Activated CD8-positive, alpha-beta memory T cell treated with anti-CD3 and anti-CD28 coated beads for 48 hours (primary cell): ENCODE measurements at regions not wholly inside any gene's neighbourhood (a gene's known extent, or its start where the extent isn't known, plus 50 kb on each side); places are given as distances from the start of the nearest gene placed in this dataset.

Source experiments
- DNase-seq, 3 experiments: peaks; one replicate each; pipeline ENCODE4 v3.0.0-alpha.2; 2020; ENCODE audit warnings: low read depth in 2 of 3, low spot score in 2 of 3

DNA sequence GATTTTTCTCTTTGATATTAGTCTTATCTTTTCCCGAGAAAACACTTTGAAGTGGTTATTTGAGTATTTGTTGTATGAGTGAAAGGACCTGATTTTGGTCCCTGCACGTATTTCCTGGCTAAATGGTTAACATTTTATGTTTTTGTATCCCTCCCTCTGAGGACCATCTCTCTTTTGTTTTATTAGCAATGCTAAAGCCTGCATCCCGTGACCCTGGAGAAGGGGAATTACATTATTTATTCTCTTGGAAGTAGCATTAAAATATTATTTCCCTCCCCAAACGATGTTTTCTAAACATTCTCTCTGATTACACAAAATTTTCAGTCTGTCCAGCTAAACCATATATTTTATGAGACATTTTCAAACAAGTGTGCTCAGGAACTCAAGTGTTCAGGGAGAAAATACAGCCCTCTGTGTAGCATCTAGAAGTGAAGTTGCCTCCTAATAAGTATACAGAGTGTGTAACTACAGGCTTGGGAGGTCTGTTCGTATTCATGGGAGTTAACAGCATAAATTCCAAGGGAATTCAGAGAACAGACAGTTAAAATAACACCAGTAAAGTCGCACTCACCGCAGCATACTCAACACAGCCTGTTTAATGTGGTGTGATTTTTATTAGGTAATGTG lies 163.8 kb upstream of the NPVF start:
- DNase-seq, result no peak

DNA sequence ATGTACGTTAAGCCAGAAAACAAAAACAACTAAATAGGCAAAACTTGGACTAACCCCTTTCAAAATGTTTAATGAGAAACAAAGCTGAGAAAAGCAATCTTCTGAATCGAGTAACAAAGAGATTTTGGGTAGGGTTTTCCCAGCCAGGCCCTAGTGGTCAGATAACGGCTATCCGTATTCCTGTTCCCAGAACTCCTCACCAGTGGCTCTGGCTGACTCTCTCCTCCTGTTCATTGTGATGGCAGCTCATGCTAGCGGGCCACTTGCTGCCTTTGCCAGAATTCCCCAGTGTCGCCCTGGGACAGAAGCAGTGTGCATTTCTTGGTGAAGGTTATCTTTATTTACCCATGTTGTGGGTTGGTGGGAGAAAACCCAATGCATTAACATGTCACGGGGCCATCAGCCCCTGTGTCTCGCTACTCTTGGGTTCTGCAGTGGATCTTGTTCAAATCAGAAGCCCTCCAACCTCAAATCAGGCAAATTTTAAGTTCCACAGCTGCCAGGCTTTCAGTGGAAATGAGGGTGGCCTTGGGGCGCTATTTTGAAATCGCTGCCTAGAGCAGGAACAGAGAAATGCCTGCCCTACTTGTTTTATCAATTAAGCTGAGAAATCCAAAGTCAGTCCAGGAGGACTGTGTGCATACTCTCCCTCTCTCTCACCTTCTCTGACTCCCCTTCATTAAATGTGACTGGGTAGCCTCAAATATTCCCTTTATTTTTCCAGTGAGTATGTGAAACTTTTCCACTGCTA lies 164.5 kb upstream of the NPVF start:
- no peak for DNase-seq

DNA sequence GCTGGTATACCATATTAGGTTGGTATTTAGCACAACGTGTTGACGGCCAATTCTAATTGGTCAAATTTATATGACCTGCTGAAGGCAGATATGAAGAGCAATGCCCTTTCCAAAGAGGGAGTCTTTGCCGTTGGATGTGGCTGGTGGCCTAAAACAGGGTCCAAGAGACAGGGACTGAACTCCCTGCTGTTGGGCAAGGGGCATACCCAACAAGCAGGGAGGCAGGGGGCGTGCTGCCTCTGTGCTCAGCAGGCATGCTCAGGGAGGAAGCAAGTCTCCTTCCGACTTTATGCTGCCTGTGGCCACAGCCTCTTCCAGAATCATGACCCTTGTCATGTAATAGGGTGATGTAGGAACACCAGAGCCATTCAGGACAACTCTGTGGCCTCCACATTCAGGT lies 167.7 kb upstream of the NPVF start:
- no peak for DNase-seq

DNA sequence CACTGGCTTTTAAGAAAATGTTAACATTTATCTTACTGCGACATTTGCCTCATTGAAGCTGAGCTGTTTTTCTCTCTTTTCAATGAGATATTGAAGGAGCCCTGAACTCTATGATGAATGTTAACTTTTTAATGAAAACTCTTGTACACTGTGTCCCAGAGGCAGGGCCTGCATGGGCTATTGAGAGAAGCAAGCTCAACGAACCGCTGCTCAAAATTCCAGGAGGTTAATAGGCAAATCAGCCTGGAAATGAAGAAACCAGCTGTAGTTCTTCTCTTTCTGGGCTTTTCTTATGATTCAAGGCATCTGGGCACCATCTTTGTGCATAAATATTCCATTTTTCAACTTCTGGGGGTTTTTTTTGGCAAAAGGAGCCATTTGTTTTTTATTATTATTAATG lies 168.4 kb upstream of the NPVF start:
- no peak for DNase-seq

DNA sequence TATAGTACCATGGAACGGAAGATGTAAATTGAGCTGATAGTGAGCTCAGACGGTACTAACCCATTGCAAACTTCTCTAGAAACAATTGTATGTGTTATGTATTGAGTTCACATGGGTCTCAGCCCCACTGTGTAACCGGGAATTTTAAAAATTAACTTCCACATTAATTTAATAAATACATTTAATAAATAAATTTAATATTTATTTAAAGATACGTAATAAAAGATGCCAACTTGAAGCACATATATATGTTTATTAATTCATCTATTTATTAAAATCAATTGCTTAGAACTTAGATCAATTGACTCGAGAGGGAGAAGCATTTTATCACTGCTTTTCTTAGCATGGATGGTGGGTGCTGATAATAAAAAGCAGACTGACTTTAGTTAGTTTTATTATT lies 170.1 kb upstream of the NPVF start:
- no peak for DNase-seq

GRCh38 chr7:25399000-25399750 lies 170.9 kb upstream of the NPVF start:
- no peak for DNase-seq

GRCh38 chr7:25402532-25402931 lies 174.2 kb upstream of the NPVF start:
- DNase-seq, result no peak

DNA sequence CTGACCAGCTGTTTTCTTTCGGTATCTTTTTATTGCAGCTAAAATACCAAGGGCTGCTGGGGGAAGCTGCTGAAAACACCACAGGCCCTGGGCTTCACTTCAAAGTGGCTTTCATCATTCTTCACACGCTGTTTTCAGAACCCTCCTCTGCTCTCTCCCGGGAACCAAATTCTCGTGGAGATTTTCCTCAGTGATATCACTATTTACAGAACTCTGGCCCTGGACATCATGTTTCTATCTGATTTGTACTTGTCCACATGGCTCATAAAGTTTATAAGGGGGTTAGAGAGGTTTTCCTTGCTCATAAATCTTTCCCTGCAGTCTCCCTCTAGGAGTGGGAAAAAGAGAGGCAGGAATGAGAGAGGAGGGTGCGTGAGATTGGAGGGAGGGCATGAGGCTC lies 177.4 kb upstream of the NPVF start:
- DNase-seq, result no peak

DNA sequence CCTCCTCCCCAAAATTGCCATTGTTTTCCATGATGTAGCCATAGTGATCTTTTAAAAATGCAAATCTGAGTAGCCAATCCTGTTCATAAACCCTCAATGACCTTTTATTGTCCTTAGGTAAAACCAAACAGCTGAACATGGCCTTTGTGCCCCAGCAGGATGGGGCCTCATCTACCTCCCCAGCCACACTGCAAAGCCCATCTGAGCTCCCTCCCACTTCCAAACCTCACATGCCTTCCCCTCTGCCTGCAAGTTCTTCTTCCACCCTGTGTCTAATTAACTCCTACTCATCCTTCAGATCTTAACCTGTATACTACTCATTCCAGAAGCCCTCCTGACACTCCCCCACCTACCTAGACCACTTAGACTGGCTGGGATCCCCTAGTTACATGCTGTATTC lies 178.8 kb upstream of the NPVF start:
- DNase-seq, result no peak

DNA sequence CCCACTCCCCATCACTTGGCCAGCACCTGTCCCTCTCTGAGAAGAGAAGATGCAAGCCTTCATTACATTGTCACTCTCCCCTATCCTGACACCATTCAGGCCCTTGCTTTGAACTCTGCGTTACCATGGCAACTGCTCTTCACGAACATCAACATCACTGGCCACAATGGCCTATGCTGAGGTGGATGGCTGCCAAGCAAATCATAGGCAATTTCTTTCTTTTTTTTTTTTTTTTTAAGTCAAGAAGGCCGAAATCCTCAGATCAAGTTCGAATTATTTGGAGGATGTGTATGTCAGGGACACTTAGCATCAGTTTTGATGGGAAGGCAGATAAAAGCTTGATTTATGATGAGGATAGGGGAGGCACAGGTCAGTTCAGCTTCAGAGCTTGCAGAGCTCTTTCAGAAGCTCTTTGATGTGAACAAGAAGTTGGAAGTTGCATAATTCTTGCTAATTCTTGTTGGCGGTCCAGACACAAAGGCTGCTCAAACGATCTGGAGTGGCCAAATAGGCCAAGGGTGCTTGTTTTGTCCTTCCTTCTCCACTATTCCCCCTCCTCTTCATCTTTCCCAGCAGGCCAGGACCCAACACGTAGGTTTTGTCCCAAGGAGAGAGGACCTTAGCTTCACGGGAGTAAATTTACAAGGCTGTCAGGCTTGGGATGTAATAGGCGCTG lies 179.9 kb upstream of the NPVF start:
- DNase-seq, result no peak

GRCh38 chr7:25408876-25409275 lies 180.6 kb upstream of the NPVF start:
- no peak for DNase-seq

- DNase-seq, result no peak
These were observed 181.8 kb upstream of the NPVF start for GRCh38 chr7:25409897-25410636.

GRCh38 chr7:25420771-25421170 lies 192.5 kb upstream of the NPVF start:
- DNase-seq, result no peak

GRCh38 chr7:25424113-25424512 lies 195.8 kb upstream of the NPVF start:
- DNase-seq, result no peak

- DNase-seq, result no peak
These were observed 196.6 kb upstream of the NPVF start for GRCh38 chr7:25424855-25425254.

DNA sequence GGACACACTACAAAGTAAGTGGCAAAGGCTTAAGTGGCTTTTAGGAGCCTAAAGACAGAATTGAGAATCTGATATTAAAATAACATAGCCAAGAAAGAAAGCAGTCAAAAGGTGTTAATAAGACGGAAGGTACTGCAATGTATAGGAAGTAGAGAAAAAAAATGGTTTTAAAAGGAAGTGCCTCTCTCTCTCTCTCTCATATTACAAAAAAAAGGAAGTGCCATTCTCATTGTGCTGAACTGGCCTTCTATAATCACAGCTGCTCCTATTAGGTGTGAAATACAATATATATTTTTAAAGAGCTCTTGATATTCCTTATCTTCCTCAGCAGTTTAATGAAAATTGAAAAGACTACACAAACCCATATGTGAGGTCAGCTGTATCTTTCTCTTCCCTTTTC lies 199.4 kb upstream of the NPVF start:
- no peak for DNase-seq

DNA sequence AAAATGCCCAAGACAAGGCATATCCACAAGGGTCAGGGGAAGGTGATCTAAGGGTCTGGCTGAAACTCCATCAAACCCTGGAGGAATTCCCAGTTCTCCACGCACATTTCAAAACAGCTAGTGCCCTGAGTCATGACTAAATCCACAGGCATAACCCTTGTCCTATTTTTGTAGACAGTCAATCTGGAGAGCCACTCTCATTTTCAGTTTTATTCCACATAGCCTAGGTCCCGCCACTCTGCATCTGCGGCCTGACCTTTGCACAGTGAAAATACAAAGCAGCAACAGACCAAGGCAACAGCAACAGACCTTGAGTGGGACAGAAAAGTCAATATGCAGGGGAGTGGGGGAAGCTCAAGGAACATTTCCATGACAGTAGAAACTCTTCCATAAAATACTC lies 201.4 kb upstream of the NPVF start:
- DNase-seq, result no peak

DNA sequence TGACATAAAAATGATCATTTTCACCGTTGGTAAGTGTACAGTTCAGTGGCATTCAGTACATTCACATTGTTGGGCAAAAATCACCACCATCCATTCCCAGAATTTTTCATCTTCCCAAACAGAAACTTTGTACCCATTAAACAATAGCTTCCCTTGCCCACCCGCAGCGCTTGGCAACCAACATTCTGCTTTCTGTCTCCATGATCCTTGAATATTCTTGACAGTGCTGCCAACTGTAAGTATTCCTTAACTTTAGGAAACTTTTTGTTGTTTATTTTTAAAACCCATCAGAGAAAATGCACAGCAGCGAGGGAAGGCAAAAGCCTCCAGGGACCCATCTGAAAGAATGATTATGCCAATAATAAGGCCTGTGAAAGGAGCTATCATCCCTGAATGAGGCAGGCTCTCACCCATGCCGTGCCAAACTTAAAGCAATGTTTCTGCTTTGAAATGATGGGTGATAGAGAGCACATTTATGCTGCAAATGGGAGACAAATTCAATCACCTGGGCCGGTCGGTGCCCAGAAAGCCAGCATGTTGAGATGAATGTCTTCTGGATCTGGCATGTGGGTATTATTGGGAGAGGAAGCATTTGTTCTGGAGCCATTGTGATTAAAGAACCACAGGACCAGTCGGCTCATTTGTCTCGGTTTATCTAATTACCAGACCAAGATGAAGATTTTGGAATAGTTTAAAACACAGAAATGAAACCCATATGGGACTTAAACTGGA lies 202.1 kb upstream of the NPVF start:
- DNase-seq, result no peak

GRCh38 chr7:25431956-25432450 lies 203.7 kb upstream of the NPVF start:
- no peak for DNase-seq

DNA sequence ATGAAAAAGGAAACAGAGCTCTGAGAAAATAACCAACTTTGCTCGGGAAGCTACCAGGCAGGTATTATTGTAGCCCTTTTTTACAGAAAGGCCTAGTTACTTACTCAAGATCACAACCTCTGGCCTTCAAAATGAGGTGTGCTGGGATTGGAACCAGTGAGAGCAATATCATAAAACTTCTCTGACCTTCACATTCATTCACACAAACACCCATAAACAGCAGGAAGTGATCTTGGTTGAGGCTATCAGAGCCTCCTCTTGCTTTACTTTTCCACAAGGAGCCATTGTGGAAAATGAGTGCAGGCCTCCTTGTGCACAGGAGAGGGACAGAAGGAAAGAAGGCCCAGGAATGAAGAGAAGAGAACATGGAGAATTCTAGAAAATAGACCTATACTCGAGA lies 204.5 kb upstream of the NPVF start:
- no peak for DNase-seq
